Loucy (cell line): ENCODE measurements at regions not wholly inside any gene's neighbourhood (a gene's known extent, or its start where the extent isn't known, plus 50 kb on each side); places are given as distances from the start of the nearest gene placed in this dataset.

Experiments used
- CTCF ChIP-seq: fragments of 200-600 bp; sonication (generic); conservative IDR thresholded peaks from 2 replicates; pipeline ENCODE4 v1.5.1; 2014; ENCODE audit warnings: mild to moderate bottlenecking, antibody characterized with exemption, low read length
- EZH2phosphoT487 ChIP-seq: fragments of 200-600 bp; IDR thresholded peaks from 2 replicates; pipeline ENCODE4 v1.6.1; 2018; ENCODE audit warnings: antibody characterized with exemption, mild to moderate bottlenecking, moderate library complexity, borderline replicate concordance

GRCh38 chr10:100634034-100634433 lies 98.3 kb downstream of the HIF1AN start:
- TF ChIP-seq CTCF (no peak), EZH2phosphoT487 (no peak)
